ENCODE measurements at regions not wholly inside any gene's neighbourhood (a gene's known extent, or its start where the extent isn't known, plus 50 kb on each side); places are given as distances from the start of the nearest gene placed in this dataset.

DNA sequence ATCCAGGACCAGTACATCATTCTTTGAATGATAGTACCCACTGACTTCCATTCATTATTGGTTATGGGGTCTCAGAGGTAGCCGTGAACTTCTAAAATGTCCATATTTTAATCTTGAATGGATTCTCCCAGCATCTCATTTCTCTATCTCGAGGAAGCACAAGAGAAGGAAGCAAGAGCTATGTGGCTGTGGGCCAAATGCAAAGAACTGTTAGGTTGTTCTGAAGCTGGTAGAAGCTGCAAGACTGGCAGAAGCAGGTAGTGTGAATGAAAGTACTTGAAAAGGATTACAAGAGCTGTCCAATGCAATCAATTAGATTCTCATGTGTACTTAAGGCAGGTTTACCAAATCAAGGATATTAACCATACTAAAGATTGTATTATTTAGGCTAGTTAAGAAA is 1131.8 kb downstream of the GRIK2 start:
- TF ChIP-seq, protein P1, sequence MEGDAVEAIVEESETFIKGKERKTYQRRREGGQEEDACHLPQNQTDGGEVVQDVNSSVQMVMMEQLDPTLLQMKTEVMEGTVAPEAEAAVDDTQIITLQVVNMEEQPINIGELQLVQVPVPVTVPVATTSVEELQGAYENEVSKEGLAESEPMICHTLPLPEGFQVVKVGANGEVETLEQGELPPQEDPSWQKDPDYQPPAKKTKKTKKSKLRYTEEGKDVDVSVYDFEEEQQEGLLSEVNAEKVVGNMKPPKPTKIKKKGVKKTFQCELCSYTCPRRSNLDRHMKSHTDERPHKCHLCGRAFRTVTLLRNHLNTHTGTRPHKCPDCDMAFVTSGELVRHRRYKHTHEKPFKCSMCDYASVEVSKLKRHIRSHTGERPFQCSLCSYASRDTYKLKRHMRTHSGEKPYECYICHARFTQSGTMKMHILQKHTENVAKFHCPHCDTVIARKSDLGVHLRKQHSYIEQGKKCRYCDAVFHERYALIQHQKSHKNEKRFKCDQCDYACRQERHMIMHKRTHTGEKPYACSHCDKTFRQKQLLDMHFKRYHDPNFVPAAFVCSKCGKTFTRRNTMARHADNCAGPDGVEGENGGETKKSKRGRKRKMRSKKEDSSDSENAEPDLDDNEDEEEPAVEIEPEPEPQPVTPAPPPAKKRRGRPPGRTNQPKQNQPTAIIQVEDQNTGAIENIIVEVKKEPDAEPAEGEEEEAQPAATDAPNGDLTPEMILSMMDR (IDR thresholded peaks at IDR 0.05; ENCODE audit: borderline replicate concordance) = no peak
- no peak overlapping the region for H3K27ac ChIP-seq (replicated peaks)
- DNase-seq = no peak
- H3K36me3 ChIP-seq = no peaks in the 10 kb centered on the region
- no peak overlapping the region for H3K4me3 ChIP-seq
- intact Hi-C loops (cut with micrococcal nuclease) = no loop called here
- H3K9me3 ChIP-seq (replicated peaks) = no peaks in the 10 kb centered on the region
- no peaks in the 10 kb centered on the region for H3K4me1 ChIP-seq
- no peaks in the 10 kb centered on the region for H3K27me3 ChIP-seq (ENCODE audit: low read depth)

DNA sequence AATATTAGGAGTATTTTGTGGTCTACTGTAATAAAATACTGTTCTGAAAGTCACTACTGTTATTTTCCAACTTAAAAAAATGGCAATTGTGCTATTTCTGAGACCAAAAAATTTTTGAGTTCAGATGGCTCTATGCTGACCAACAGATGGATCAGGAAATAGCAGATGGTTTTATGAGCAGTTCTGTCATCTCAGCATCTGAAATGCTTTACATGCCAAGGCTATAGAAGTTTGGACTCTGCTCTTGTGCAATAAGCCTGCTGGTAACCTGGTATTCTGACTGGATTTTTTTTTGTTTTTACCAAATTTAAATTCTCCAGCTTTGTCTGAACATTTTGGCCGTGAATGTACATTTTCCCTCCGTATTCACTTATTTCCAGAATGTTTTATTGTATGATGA is 1127.5 kb downstream of the GRIK2 start:
- intact Hi-C loops (cut with micrococcal nuclease) = no loop called here
- DNase-seq = no peak
- TF ChIP-seq, protein P1 (IDR thresholded peaks at IDR 0.05; ENCODE audit: borderline replicate concordance) = no peak

DNA sequence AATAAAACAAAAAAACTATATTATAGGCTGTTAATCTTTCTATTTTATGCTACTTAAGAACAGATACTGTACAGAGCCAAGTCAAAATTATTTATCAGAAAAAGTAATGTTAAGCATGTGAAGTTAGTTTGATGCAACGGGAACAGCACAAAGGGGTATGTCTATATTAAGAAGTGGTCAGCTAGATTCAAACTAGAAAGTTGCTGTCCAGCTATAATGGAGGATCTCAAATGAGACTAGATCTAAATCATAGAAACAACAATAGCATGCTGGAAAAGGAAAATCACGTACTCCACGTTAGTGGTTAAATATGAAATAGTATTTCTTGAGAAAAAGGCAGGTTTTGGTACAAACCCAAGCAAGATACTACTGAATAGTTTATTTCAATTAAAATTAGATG is 1124.0 kb downstream of the GRIK2 start:
- Histone ChIP-seq H3K27ac (replicated peaks) (no peak overlapping the region), H3K4me1 (no peaks in the 10 kb centered on the region), H3K4me3 (no peak overlapping the region), H3K9me3 (replicated peaks) (peaks cover under 1% of the 10 kb centered on the region), H3K36me3 (no peaks in the 10 kb centered on the region), H3K27me3 (ENCODE audit: low read depth) (no peaks in the 10 kb centered on the region)
- intact Hi-C loops (cut with micrococcal nuclease) = no loop called here
- no peak for DNase-seq
- TF ChIP-seq, protein P1 (IDR thresholded peaks at IDR 0.05; ENCODE audit: borderline replicate concordance) = no peak

More for the DNA sequence above, 1127.5 kb downstream of the GRIK2 start:
- Histone ChIP-seq H3K36me3 (no peaks in the 10 kb centered on the region), H3K27ac (replicated peaks) (no peak overlapping the region), H3K4me3 (no peak overlapping the region), H3K9me3 (replicated peaks) (no peaks in the 10 kb centered on the region), H3K4me1 (no peaks in the 10 kb centered on the region), H3K27me3 (ENCODE audit: low read depth) (no peaks in the 10 kb centered on the region)

DNA sequence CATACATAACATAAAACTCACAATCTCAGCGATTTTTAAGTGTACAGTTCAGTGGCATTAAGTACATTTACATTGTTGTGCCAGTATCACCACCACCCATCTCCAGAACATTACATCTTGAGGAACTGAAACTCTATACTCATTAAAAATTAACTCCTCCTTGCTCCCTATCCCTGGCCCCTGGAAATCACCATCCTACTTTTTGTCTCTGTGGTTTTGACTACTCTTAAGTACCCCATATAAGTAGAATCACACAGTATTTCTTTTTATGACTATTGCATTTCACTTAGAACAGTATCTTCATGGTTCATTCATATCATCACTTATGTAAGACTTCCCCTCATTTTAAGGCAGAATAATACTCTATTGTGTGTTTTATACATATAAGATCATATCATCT is 1108.1 kb downstream of the GRIK2 start:
- intact Hi-C loops (cut with micrococcal nuclease) = no loop called here
- TF ChIP-seq, protein P1 (IDR thresholded peaks at IDR 0.05; ENCODE audit: borderline replicate concordance) = no peak
- no peak for DNase-seq
- H3K4me1 ChIP-seq = no peaks in the 10 kb centered on the region
- H3K27ac ChIP-seq (replicated peaks) = no peak overlapping the region
- H3K36me3 ChIP-seq = no peaks in the 10 kb centered on the region
- no peak overlapping the region for H3K4me3 ChIP-seq
- peaks cover 35% of the 10 kb centered on the region for H3K9me3 ChIP-seq (replicated peaks)
- no peaks in the 10 kb centered on the region for H3K27me3 ChIP-seq (ENCODE audit: low read depth)

DNA sequence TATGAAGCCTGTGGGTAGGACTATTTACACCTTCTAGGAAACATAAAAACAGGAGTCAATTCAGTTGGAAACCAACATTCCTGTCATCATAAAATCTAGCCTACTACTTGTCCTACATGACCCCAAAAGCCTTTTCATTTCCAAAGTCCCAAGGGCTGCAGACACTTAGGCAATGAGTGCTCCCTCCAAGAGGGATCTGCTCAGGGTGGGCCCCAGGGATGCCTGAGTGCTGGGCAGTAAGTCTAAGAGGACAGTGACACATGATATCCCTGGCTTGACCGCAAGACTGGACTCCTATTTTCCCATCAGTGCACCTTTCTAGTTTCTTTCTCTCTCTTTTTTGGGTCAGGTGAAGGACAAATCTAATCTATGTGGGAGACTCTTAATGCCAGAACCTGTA is 1101.3 kb downstream of the GRIK2 start:
- Histone ChIP-seq H3K4me3 (no peak overlapping the region), H3K27me3 (ENCODE audit: low read depth) (no peaks in the 10 kb centered on the region), H3K36me3 (no peaks in the 10 kb centered on the region), H3K4me1 (no peaks in the 10 kb centered on the region), H3K27ac (replicated peaks) (no peak overlapping the region), H3K9me3 (replicated peaks) (peaks cover 9% of the 10 kb centered on the region)
- no peak for DNase-seq
- intact Hi-C loops (cut with micrococcal nuclease) = no loop called here
- TF ChIP-seq, protein P1 (IDR thresholded peaks at IDR 0.05; ENCODE audit: borderline replicate concordance) = no peak

DNA sequence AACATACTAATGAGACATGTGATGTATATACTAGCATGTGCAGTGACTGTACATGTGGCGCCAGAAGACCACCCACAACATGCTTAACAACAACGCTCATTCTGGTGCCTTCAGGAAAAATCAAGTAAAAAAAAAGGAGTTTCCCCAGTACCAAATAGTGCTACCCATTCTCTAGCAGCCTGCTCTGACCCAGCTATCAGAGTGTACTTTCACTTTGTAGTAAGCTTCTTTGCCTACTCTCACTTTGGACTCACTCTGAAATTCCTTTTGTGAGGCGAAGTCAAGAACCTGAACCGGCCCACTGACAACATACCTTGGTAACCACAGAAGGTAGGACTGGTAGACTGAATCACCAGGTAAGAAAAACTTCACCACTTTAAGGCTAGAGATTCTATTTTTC is 1100.0 kb downstream of the GRIK2 start:
- Histone ChIP-seq H3K4me3 (no peak overlapping the region), H3K4me1 (no peaks in the 10 kb centered on the region), H3K9me3 (replicated peaks) (peaks cover 9% of the 10 kb centered on the region), H3K27me3 (ENCODE audit: low read depth) (no peaks in the 10 kb centered on the region), H3K36me3 (no peaks in the 10 kb centered on the region), H3K27ac (replicated peaks) (no peak overlapping the region)
- intact Hi-C loops (cut with micrococcal nuclease) = no loop called here
- DNase-seq = no peak
- TF ChIP-seq, protein P1 (IDR thresholded peaks at IDR 0.05; ENCODE audit: borderline replicate concordance) = no peak

Measured in left ventricle myocardium inferior (tissue), 1 donor.